ENCODE measurements at regions not wholly inside any gene's neighbourhood (a gene's known extent, or its start where the extent isn't known, plus 50 kb on each side); places are given as distances from the start of the nearest gene placed in this dataset.

DNA sequence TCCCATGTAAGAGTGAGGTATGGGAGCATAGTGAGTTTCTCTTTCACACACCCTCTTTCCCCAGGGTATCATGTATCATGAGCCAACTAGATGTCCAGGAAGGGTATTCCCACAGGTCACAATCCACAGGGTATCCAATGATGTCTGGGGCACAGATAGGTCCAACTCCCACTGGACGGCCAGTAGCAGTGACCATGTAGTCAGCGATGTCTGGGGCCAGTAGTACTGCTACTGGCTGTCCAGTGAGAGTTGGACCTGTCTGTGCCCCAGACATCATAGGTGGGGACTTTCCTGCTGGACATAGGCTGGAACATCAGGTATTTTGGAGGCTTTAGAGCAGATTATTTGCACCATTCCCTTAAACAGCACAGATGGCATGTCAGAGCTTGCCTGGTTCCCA, 352.6 kb upstream of the SGCD start:
- no peak for DNase-seq (ENCODE audit: low read depth)

- no peak for DNase-seq (ENCODE audit: low read depth)
These were observed 348.1 kb upstream of the SGCD start for GRCh38 chr5:155978850-155979249.

- no peak for DNase-seq (ENCODE audit: low read depth)
These were observed 344.6 kb upstream of the SGCD start for GRCh38 chr5:155982354-155982753.

DNA sequence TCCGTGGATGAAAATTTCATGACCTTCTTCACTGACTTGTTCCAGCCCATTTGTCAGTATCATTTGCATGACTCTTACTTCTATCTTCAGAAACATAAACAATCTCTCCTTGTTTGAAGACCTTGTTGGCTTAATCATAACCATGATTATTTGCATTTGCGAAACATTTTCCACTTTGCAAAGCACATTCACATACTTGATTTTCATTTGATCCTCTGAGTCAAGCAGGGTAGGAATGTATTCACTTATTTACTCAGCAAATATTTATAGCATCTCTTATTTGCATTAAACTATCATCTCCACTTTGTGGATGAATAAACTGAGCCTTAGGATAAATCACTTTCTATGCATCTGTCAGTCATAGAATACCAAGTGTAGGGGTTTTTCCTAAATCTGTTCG, 343.0 kb upstream of the SGCD start:
- DNase-seq (ENCODE audit: low read depth), result peak; percentile 17

DNA sequence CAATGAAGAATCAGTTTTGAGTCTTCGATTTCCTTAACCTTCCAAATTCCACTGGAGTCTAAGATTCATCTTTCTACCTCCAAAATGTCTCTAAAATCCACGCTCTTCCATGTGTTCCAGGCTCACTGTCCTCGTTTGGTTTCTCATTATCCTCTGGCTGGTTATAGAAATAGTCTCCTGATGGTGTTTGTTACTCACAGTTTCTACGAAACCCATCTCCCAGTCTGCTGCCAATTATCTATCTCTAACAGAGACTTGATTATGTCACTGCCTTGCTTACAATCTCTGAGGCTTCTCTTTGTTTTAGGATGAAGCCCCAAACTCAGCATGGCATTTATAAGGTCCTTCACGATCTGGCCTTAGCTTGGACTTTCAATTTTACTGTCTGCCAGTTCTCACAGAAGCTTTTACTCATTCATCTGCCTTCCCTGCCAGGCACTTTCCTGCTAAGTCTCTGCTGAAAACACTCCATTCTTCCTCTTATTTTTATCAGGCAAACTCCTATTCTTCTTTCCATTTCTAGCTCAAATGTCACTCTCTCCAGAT, 339.6 kb upstream of the SGCD start:
- DNase-seq (ENCODE audit: low read depth), result no peak

DNA sequence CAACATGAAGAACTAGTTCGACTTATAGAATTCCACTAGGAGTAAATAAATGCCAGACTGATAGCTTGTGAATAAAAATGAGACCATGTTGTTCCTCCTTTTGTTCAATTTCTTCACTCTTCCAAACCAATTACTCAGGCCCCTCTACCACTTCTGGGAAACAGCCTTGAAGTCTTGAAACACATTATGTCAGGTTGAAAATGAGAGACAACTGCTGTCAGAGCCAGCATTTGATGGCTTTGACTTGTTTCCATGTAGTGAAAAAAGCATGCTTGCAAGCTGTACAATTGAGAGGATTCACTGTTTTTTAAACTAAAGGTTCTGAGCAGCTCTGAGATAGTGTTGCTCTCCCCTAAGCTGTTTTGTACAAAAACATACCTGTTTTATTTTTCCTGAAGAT, 337.1 kb upstream of the SGCD start:
- no peak for DNase-seq (ENCODE audit: low read depth)

- DNase-seq (ENCODE audit: low read depth), result no peak
These were observed 330.8 kb upstream of the SGCD start for GRCh38 chr5:155996123-155996522.

- DNase-seq (ENCODE audit: low read depth), result no peak
These were observed 328.7 kb upstream of the SGCD start for GRCh38 chr5:155998257-155998656.

GRCh38 chr5:156000115-156000514, 326.8 kb upstream of the SGCD start:
- no peak for DNase-seq (ENCODE audit: low read depth)

DNA sequence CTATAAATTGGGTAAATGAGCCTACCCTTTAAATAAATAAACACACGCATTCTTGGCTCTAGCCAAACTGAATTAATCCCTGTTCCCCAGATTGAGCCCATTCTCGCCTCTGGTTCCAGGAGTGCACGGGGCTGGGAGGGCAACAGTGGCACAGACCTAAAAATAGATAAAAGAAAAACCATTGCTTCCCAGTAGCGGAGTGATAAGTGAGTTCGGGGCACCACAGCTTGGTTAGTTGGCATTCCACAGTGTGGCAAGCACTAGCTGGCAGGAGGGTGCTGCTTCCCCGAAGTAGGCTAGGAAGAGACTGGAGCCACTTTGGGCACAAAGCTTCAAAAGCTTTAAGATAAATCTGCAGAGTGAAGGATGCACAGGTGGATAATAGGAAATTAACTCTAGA, 322.2 kb upstream of the SGCD start:
- no peak for DNase-seq (ENCODE audit: low read depth)

DNA sequence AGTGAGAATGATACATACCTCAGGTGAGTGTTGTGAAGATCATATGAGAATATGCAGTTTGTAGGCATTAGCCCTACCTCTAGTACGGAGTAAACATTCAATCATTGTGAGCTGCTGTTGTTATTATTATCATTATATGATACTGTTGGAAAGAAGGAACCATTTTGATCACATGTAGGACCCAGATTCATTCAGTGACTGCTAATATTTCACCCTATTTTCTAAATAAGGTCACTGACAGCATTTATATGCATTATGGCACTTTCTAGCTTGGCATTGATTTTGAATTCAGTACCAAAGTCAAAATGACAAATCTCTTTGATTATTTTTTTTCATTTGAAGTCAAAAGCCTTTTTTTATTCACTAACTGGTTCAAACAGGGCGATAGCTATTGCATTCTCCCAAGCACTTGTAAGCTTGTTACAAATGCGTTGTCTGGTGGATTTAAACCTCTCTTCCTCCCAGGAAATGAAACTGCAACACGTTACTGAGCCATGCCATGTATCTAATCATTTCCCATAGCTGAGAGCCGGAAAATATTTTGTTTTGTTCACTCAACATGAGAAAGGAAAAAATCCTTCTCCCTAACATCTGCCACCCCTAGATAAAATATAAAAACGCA, 320.8 kb upstream of the SGCD start:
- DNase-seq (ENCODE audit: low read depth), result no peak

DNA sequence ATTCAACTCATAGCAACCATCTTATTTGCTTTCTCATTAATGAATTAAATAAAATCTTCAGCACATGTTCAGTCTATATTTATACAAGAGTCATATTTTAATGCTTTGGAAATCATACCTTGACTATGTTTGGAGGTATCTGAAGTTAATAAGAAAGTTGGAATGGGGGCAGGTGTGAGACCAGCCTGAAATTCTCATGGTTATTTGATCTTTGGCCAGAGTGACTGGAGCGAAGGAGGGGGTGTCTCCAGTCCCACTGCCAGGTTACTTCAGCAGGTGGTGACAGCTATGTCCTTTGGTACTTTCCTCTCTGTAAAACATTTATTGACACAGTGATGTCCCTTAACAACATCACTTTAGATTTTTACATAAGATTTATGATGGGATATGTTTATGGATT, 318.1 kb upstream of the SGCD start:
- no peak for DNase-seq (ENCODE audit: low read depth)

DNA sequence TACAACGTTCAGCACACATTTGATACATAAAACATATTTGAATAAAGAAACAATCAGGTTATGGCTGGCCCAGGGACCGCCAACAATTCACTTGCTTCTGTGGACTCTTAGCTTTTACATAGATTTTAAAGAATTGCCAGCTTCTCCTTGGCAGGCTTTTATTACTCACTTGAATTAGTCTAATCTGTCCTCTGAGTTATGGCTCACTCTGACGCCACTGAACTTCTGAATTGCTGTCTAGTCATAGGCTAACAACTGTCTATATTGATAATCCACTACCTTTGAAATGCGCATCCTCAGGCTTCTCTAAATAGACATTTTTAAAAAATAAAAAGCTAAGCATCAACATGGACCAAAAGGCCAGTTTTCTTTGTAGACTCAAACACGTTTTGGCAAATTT, 317.4 kb upstream of the SGCD start:
- no peak for DNase-seq (ENCODE audit: low read depth)

GRCh38 chr5:156015137-156015536, 311.8 kb upstream of the SGCD start:
- DNase-seq (ENCODE audit: low read depth), result no peak

- no peak for DNase-seq (ENCODE audit: low read depth)
These were observed 307.8 kb upstream of the SGCD start for GRCh38 chr5:156019130-156019529.

- no peak for DNase-seq (ENCODE audit: low read depth)
These were observed 307.3 kb upstream of the SGCD start for GRCh38 chr5:156019571-156020180.

- DNase-seq (ENCODE audit: low read depth), result no peak
These were observed 306.3 kb upstream of the SGCD start for GRCh38 chr5:156020647-156021046.

- no peak for DNase-seq (ENCODE audit: low read depth)
These were observed 305.1 kb upstream of the SGCD start for GRCh38 chr5:156021866-156022265.

GRCh38 chr5:156025656-156026055, 301.3 kb upstream of the SGCD start:
- no peak for DNase-seq (ENCODE audit: low read depth)

- DNase-seq (ENCODE audit: low read depth), result no peak
These were observed 295.8 kb upstream of the SGCD start for GRCh38 chr5:156031181-156031580.

DNA sequence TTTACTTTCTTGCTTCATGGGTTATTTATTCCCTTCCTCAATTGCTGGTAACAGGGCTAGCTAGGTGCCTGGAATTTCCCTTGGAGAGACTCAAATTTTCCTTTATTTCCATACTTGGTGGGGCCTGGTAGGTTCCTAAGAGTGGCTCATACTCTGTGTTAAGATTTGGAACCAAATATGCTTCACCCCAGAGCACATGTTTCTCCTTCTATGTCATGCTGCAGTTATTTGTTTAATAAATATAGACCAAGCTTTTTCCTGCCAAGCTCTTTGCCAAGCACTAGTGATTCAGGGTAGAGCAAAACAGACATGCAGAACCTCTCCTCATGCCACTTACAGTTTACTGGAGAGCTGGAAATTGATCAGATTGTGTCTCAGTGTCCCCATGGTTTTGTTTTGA, 290.3 kb upstream of the SGCD start:
- peak; percentile 29 for DNase-seq (ENCODE audit: low read depth)

- DNase-seq (ENCODE audit: low read depth), result no peak
These were observed 289.6 kb upstream of the SGCD start for GRCh38 chr5:156037151-156037909.

GRCh38 chr5:156042726-156043125, 284.2 kb upstream of the SGCD start:
- no peak for DNase-seq (ENCODE audit: low read depth)
